Testis (tissue), 2 donors: ENCODE measurements at regions not wholly inside any gene's neighbourhood (a gene's known extent, or its start where the extent isn't known, plus 50 kb on each side); places are given as distances from the start of the nearest gene placed in this dataset.

Experiments used
- CTCF ChIP-seq, 3 experiments: fragments of 450-650 bp in 2 of 3; fragments of 200-600 bp in 1 of 3; sonication (generic) in 1 of 3; IDR thresholded peaks; one replicate each; pipeline ENCODE4 v1.5.1; 2016 to 2019; ENCODE audit warnings: antibody characterized with exemption in 3 of 3, mild to moderate bottlenecking in 2 of 3, moderate library complexity in 1 of 3
- POLR2A ChIP-seq: fragments of 450-650 bp; IDR thresholded peaks from one replicate; pipeline ENCODE4 v1.6.1; 2017; ENCODE audit warnings: antibody characterized with exemption, mild to moderate bottlenecking, moderate library complexity

GRCh38 chr11:95554911-95555310 is 234.7 kb downstream of the FAM76B start:
- TF ChIP-seq CTCF (IDR thresholded peaks at IDR 0.05) (no peak), POLR2A (no peak)
